ENCODE measurements at regions not wholly inside any gene's neighbourhood (a gene's known extent, or its start where the extent isn't known, plus 50 kb on each side); places are given as distances from the start of the nearest gene placed in this dataset.

GRCh38 chr6:138716971-138717665, 56.5 kb upstream of the CCDC28A start:
- TF ChIP-seq POLR2AphosphoS5 (IDR thresholded peaks at IDR 0.05; ENCODE audit: low read depth) (no peak), CTCF (conservative IDR thresholded peaks at IDR 0.05; ENCODE audit: low read depth in 2 of 2) (no peak), STAT1 (IDR thresholded peaks at IDR 0.05; ENCODE audit: unreplicated experiment) (no peak), EZH2 (IDR thresholded peaks at IDR 0.05; ENCODE audit: low read depth, unreplicated experiment) (no peak), CREB1 (CRISPR knock-in tag; IDR thresholded peaks at IDR 0.05; ENCODE audit: low read depth) (no peak), EZH2phosphoT487 (IDR thresholded peaks at IDR 0.05; ENCODE audit: unreplicated experiment) (no peak), JUNB (IDR thresholded peaks at IDR 0.05; ENCODE audit: unreplicated experiment) (no peak), REST (IDR thresholded peaks at IDR 0.05; ENCODE audit: unreplicated experiment) (no peak), ETS1 (IDR thresholded peaks at IDR 0.05) (no peak)

Measured in GM23338 (cell line).